Mucosa of rectum (tissue), 2 donors: ENCODE measurements at regions not wholly inside any gene's neighbourhood (a gene's known extent, or its start where the extent isn't known, plus 50 kb on each side); places are given as distances from the start of the nearest gene placed in this dataset.

Experiments
- H3K27ac ChIP-seq, 2 donors: one replicate each; pipeline ENCODE4 v1.7.0; 2013; ENCODE audit warnings: inconsistent platforms in 2 of 2, low read depth in 2 of 2, low read length in 2 of 2
- H3K27me3 ChIP-seq, 2 donors: one replicate each; pipeline ENCODE4 v1.7.0; 2013; ENCODE audit warnings: low read length in 2 of 2; ENCODE audit not compliant: control insufficient read depth in 2 of 2, insufficient read depth in 2 of 2
- H3K36me3 ChIP-seq, 2 donors: one replicate each; pipeline ENCODE4 v1.7.0; 2013; ENCODE audit warnings: low read length in 2 of 2; ENCODE audit not compliant: control insufficient read depth in 2 of 2, insufficient read depth in 2 of 2
- H3K4me1 ChIP-seq, 2 donors: one replicate each; pipeline ENCODE4 v1.7.0; 2013; ENCODE audit warnings: low read length in 2 of 2, mild to moderate bottlenecking in 1 of 2; ENCODE audit not compliant: control insufficient read depth in 2 of 2, insufficient read depth in 2 of 2
- H3K4me3 ChIP-seq, 2 donors: one replicate each; pipeline ENCODE4 v1.7.0; 2013; ENCODE audit warnings: low read length in 2 of 2
- H3K9ac ChIP-seq, 2 donors: one replicate each; pipeline ENCODE4 v1.7.0; 2013; ENCODE audit warnings: low read length in 2 of 2, low read depth in 1 of 2, mild to moderate bottlenecking in 1 of 2
- H3K9me3 ChIP-seq, 2 donors: one replicate each; pipeline ENCODE4 v1.7.0; 2013; ENCODE audit warnings: low read length in 2 of 2; ENCODE audit not compliant: control insufficient read depth in 2 of 2
- donor health status: healthy.
- donor health status: Normal muscosa, but diverticular disease.

DNA sequence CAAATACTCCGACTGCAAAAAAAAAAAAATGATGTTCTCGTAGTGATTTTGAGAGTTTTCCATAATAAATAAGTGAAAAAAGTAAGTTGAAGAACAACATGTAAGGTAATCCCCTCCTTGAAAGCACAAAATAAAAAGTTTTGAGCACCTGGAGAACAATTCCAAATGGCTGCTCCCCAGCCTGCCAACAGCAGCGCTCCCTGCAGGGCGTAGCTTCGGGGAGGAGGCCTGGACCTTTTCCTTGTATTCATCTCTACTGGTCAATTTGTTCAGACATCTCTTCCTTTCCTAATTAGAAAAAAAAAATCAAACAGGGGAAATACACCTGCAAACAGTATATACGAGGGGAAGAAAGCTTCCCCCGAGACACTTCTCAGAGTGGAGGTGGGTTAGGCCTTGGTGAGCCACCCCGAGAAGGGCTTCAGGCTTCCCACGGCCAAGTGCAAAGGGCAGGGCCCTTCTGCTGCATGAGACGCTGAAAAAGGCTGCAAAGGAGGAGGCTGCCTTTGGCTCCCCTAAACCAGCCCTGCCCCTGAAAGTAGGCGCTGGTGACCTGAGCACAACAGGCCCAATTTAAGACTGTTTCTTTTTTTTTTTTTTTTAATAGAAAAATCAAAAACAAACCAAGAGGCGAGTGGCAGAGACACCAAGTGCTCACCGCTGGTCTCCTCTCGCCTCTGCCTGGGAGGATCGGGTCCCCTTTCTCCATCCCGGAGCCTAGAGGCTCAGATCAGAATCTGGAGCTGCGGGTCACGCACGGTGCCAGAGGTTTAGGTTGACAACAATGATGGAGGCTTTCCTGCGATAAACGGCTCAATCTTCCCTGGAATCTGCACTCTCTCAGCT lies 193.1 kb upstream of the FOXF1 start:
- H3K27me3 ChIP-seq, result no peaks in the 10 kb centered on the region
- H3K4me3 ChIP-seq, result no peak overlapping the region
- no peaks in the 10 kb centered on the region for H3K4me1 ChIP-seq
- H3K9ac ChIP-seq, result no peak overlapping the region
- H3K36me3 ChIP-seq, result no peaks in the 10 kb centered on the region
- no peak overlapping the region for H3K27ac ChIP-seq
- no peaks in the 10 kb centered on the region for H3K9me3 ChIP-seq

DNA sequence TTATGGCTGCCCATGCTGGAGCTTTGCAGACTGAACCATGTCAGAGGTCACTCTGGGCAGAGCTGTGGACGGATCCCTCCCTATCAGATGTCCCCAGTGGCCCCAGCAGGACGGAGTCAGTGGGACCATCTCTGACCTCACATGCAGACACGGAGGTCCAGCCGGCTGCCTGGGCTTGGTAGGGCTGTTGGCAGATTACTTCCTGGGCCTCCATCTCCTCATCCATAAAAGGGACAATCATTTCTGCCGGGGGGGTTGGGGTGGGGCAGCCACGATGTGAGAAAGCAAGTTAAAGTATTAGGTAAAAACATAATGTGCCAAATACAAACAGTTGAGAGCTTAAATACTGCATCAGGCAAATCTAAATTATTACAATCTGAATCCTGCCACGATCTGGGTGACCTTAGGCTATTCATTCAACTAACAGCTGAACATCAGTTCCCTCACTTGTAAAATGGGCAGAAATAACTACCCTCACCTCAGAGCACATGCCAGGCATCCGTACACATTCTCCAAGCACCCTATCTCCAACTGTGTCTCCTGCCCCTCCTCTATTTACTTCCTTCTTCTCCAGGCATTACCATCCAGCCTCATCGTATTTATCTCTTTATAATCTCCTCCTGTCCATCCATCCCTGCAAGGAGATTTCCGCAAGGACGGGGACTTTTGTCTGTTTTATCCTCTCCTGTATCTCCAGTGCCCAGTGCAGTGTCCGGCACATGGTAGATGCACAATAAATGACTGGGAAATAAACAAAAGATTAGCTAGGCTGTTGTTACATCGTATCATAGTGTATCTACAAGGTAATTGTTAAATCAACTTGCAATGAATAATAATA lies 192.3 kb upstream of the FOXF1 start:
- no peaks in the 10 kb centered on the region for H3K36me3 ChIP-seq
- no peaks in the 10 kb centered on the region for H3K4me1 ChIP-seq
- no peaks in the 10 kb centered on the region for H3K9me3 ChIP-seq
- no peaks in the 10 kb centered on the region for H3K27me3 ChIP-seq
- H3K4me3 ChIP-seq, result no peak overlapping the region
- H3K27ac ChIP-seq, result no peak overlapping the region
- H3K9ac ChIP-seq, result no peak overlapping the region

DNA sequence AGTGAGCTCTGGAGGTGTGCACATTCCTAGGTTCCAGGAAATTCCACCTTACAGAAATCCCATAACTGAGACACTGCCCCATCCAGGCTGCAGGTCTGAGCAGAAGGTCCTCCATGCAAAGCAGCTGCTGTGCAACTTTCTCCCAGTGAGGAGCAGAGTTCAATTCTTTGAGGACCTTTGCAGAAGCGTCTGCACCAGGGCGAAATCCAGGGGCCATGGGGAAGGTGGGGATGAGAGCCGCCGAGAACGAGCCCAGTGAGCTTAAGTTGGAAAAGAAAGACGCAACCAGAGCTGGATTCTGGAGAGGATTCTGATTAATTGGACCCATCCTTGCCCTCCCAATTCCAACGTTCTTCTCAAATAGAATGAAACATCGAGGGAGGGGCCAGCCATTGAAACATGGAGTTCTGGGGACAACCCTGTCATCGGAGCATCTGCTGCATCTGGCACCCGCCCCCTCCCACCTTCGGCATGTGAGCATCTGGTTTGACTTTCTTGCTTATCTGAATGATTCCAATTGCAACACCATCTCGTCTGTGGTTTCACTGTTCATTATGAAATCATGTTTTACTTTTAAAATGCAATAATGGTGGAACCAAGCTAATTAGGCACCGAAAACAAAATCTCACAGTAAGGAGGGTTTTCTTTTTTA lies 190.6 kb upstream of the FOXF1 start:
- H3K36me3 ChIP-seq, result no peaks in the 10 kb centered on the region
- H3K9me3 ChIP-seq, result no peaks in the 10 kb centered on the region
- H3K27ac ChIP-seq, result no peak overlapping the region
- H3K4me1 ChIP-seq, result no peaks in the 10 kb centered on the region
- H3K27me3 ChIP-seq, result no peaks in the 10 kb centered on the region
- H3K4me3 ChIP-seq, result no peak overlapping the region
- no peak overlapping the region for H3K9ac ChIP-seq

GRCh38 chr16:86320237-86320595 lies 190.1 kb upstream of the FOXF1 start:
- H3K36me3 ChIP-seq, result no peaks in the 10 kb centered on the region
- no peaks in the 10 kb centered on the region for H3K27me3 ChIP-seq
- no peak overlapping the region for H3K9ac ChIP-seq
- H3K27ac ChIP-seq, result no peak overlapping the region
- no peaks in the 10 kb centered on the region for H3K4me1 ChIP-seq
- no peak overlapping the region for H3K4me3 ChIP-seq
- H3K9me3 ChIP-seq, result no peaks in the 10 kb centered on the region

GRCh38 chr16:86321491-86321890 lies 188.8 kb upstream of the FOXF1 start:
- no peaks in the 10 kb centered on the region for H3K27me3 ChIP-seq
- H3K36me3 ChIP-seq, result no peaks in the 10 kb centered on the region
- no peak overlapping the region for H3K9ac ChIP-seq
- no peak overlapping the region for H3K27ac ChIP-seq
- H3K9me3 ChIP-seq, result no peaks in the 10 kb centered on the region
- no peaks in the 10 kb centered on the region for H3K4me1 ChIP-seq
- no peak overlapping the region for H3K4me3 ChIP-seq

- no peak overlapping the region for H3K27ac ChIP-seq
- H3K9me3 ChIP-seq, result no peaks in the 10 kb centered on the region
- no peaks in the 10 kb centered on the region for H3K27me3 ChIP-seq
- H3K9ac ChIP-seq, result no peak overlapping the region
- H3K4me1 ChIP-seq, result no peaks in the 10 kb centered on the region
- no peak overlapping the region for H3K4me3 ChIP-seq
- H3K36me3 ChIP-seq, result no peaks in the 10 kb centered on the region
These were observed 188.0 kb upstream of the FOXF1 start for GRCh38 chr16:86322283-86322682.

DNA sequence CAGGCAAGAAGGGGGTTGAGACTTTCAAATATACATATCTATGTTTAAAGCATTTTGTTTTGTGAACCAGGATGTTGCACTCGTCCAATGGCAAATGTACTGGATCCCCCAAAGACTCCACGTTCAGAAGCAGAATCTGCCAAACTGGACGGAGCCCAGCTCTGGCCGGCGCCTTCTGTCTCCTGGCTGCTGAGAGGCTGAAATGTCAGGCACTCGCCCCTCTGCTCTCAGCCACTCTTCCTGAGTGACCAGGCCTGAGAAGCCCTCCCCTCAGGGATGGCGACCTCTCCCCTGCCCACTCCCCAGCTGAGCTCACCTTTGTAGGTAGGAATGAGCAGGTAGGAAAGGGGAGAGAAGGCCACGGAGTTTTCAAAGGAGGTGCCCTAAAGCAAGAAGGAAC lies 187.5 kb upstream of the FOXF1 start:
- Histone ChIP-seq H3K9ac (no peak overlapping the region), H3K27ac (no peak overlapping the region), H3K9me3 (no peaks in the 10 kb centered on the region), H3K27me3 (no peaks in the 10 kb centered on the region), H3K36me3 (no peaks in the 10 kb centered on the region), H3K4me3 (no peak overlapping the region), H3K4me1 (no peaks in the 10 kb centered on the region)

- Histone ChIP-seq H3K9me3 (no peaks in the 10 kb centered on the region), H3K27me3 (no peaks in the 10 kb centered on the region), H3K4me3 (no peak overlapping the region), H3K4me1 (no peaks in the 10 kb centered on the region), H3K9ac (no peak overlapping the region), H3K27ac (no peak overlapping the region), H3K36me3 (no peaks in the 10 kb centered on the region)
These were observed 186.0 kb upstream of the FOXF1 start for GRCh38 chr16:86324320-86324719.

- Histone ChIP-seq H3K9ac (no peak overlapping the region), H3K27me3 (no peaks in the 10 kb centered on the region), H3K4me1 (no peaks in the 10 kb centered on the region), H3K9me3 (no peaks in the 10 kb centered on the region), H3K36me3 (no peaks in the 10 kb centered on the region), H3K27ac (no peak overlapping the region), H3K4me3 (no peak overlapping the region)
These were observed 185.0 kb upstream of the FOXF1 start for GRCh38 chr16:86325360-86325759.

DNA sequence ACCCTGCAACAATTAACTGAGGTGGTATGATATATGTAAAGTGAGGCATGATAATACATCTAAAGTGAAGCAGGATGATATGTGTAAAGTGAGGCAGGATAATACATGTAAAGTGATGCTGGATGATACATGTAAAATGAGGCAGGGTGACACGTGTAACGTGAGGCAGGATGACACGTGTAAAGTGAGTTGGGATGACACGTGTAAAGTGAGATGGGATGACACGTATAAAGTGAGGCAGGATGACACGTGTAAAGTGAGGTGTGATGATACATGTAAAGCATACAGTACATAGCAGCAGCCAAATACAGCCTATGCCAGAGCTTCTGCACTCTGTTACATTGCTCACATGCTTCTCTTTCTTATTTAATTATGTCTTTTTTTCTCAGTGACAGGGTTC lies 184.4 kb upstream of the FOXF1 start:
- Histone ChIP-seq H3K27me3 (no peaks in the 10 kb centered on the region), H3K4me3 (no peak overlapping the region), H3K9ac (no peak overlapping the region), H3K9me3 (no peaks in the 10 kb centered on the region), H3K36me3 (no peaks in the 10 kb centered on the region), H3K27ac (no peak overlapping the region), H3K4me1 (no peaks in the 10 kb centered on the region)
